ENCODE measurements at regions not wholly inside any gene's neighbourhood (a gene's known extent, or its start where the extent isn't known, plus 50 kb on each side); places are given as distances from the start of the nearest gene placed in this dataset.

DNA sequence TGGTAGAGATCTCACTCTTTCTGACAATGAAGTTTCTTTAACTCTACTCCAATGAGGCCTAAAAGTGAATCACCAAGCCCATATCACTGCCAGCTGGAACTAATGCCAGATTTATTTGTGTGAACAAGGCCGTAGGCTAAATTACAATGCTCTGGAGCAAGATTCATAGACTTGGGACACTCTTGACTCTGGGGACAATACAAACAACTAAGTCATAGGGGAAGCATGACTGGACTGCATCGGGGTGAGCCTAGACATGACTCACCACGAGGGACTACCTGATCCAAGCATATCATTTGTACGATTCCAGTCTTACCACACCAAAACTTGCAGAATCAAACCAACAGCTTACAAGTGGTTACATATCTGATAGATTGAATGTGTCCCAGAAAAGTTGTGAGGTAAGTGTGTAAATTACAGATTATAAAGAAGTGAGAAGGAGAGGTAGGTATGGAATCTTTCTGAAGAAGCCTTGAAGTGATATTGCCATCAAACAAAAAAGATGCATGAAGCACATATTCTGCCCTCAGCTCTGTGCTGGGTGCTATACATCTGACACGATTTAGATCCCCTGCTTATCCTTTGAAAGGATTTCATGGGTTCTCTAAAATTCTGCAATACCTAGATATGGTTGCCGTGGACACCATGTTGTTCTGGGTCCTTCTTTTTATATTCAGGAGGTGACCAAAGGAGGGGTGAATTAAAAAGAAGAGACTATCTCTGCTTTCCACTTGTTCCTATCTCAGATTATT, 199.3 kb upstream of the PDE4D start:
- no peak overlapping the region for H3K4me3 ChIP-seq (replicated peaks in 1 of 3; ENCODE audit: insufficient read depth in 1 of 3, low read depth in 1 of 3, low read length in 3 of 3)
- TF ChIP-seq JUN (IDR thresholded peaks at IDR 0.05; ENCODE audit: borderline replicate concordance, insufficient read depth, insufficient read length, low read depth) (peak; percentile 9), MYC (IDR thresholded peaks at IDR 0.05; ENCODE audit: low read depth, low read length) (no peak)
- intact Hi-C loops (cut with micrococcal nuclease), result no loop called here
- dilution Hi-C loops (cut with MboI; ENCODE audit: extremely low pct_ligation_motif_present, low sequenced_read_pairs), result no loop called here
- H4K20me1 ChIP-seq (replicated peaks; ENCODE audit: control insufficient read depth, extremely low read depth, insufficient read depth, low read length), result no peaks in the 10 kb centered on the region
- no peaks in the 10 kb centered on the region for H3K36me3 ChIP-seq (ENCODE audit: control insufficient read depth in 2 of 2, extremely low read depth in 1 of 2, insufficient read depth in 2 of 2, low read length in 2 of 2)
- POLR2A ChIA-PET, result no interaction called here
- FAIRE-seq (no peak), DNase-seq (ENCODE audit: low read depth, low spot score) (no peak)
- no peaks in the 10 kb centered on the region for H3K27me3 ChIP-seq (ENCODE audit: control insufficient read depth in 2 of 2, insufficient read depth in 2 of 2, low read length in 2 of 2)
- H2AFZ ChIP-seq (ENCODE audit: low read depth, low read length), result no peak overlapping the region
- no peaks in the 10 kb centered on the region for H3K79me2 ChIP-seq (ENCODE audit: control insufficient read depth, insufficient read depth, low read length)
- H3K27ac ChIP-seq (ENCODE audit: insufficient read depth, low read depth, low read length), result no peak overlapping the region
- no TSS peak for BruUV-seq (replicated peaks)
- CTCF ChIA-PET, result no interaction called here
- no peaks in the 10 kb centered on the region for H3K4me1 ChIP-seq (ENCODE audit: control insufficient read depth, extremely low read depth, insufficient read depth, low read length)
- no peak overlapping the region for H3K4me2 ChIP-seq (ENCODE audit: insufficient read depth, low read length)
- H3K9me1 ChIP-seq (replicated peaks; ENCODE audit: control insufficient read depth, extremely low read depth, insufficient read depth, low read length), result no peaks in the 10 kb centered on the region
- H3K9ac ChIP-seq (replicated peaks; ENCODE audit: extremely low read depth, insufficient read depth, low read length), result no peak overlapping the region
- no peaks in the 10 kb centered on the region for H3K9me3 ChIP-seq (replicated peaks; ENCODE audit: control insufficient read depth, insufficient read depth, low read length)

DNA sequence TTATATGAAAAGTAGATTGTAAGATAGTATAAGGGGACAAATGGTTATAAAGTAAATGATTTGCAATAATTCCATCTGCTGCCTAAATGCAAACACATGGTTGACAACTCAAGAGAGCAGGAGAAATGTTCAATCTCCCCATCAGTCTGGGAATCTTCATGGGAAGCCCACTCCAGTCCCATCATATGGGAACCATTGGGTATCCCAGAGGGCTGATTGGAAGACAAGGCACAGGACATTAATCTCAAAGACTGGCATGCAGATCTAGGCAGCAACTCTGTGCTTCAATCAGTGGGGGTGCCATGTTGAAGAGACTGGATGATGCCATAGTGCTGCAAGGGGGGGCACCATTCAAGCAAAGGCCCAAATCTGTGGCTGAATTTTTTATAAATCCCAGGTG, 193.1 kb upstream of the PDE4D start:
- dilution Hi-C loops (cut with MboI; ENCODE audit: extremely low pct_ligation_motif_present, low sequenced_read_pairs) (no loop called here), intact Hi-C loops (cut with micrococcal nuclease) (no loop called here)
- Histone ChIP-seq H3K4me1 (ENCODE audit: control insufficient read depth, extremely low read depth, insufficient read depth, low read length) (no peaks in the 10 kb centered on the region), H4K20me1 (replicated peaks; ENCODE audit: control insufficient read depth, extremely low read depth, insufficient read depth, low read length) (no peaks in the 10 kb centered on the region), H3K9me1 (replicated peaks; ENCODE audit: control insufficient read depth, extremely low read depth, insufficient read depth, low read length) (no peaks in the 10 kb centered on the region), H2AFZ (ENCODE audit: low read depth, low read length) (no peak overlapping the region), H3K9ac (replicated peaks; ENCODE audit: extremely low read depth, insufficient read depth, low read length) (no peak overlapping the region), H3K79me2 (ENCODE audit: control insufficient read depth, insufficient read depth, low read length) (no peaks in the 10 kb centered on the region), H3K4me2 (ENCODE audit: insufficient read depth, low read length) (no peak overlapping the region), H3K27me3 (ENCODE audit: control insufficient read depth in 2 of 2, insufficient read depth in 2 of 2, low read length in 2 of 2) (no peaks in the 10 kb centered on the region), H3K4me3 (replicated peaks in 1 of 3; ENCODE audit: insufficient read depth in 1 of 3, low read depth in 1 of 3, low read length in 3 of 3) (no peak overlapping the region), H3K27ac (ENCODE audit: insufficient read depth, low read depth, low read length) (no peak overlapping the region), H3K36me3 (ENCODE audit: control insufficient read depth in 2 of 2, extremely low read depth in 1 of 2, insufficient read depth in 2 of 2, low read length in 2 of 2) (no peaks in the 10 kb centered on the region), H3K9me3 (replicated peaks; ENCODE audit: control insufficient read depth, insufficient read depth, low read length) (no peaks in the 10 kb centered on the region)
- no peak for TF ChIP-seq GATA2 (IDR thresholded peaks at IDR 0.05; ENCODE audit: insufficient read depth, insufficient read length, low read depth, low read length)
- TF ChIP-seq POLR2A (IDR thresholded peaks at IDR 0.05; ENCODE audit: low read depth, low read length), result no peak
- no peak for TF ChIP-seq JUN (IDR thresholded peaks at IDR 0.05; ENCODE audit: borderline replicate concordance, insufficient read depth, insufficient read length, low read depth)
- no peak for TF ChIP-seq POLR2AphosphoS5 (IDR thresholded peaks at IDR 0.05; ENCODE audit: insufficient read depth, low read depth, low read length)
- no peak for TF ChIP-seq EZH2 (IDR thresholded peaks at IDR 0.05; ENCODE audit: borderline replicate concordance, low read depth, low read length, severe bottlenecking)
- TF ChIP-seq CTCF (IDR thresholded peaks at IDR 0.05; ENCODE audit: extremely low read depth in 1 of 2, insufficient read depth in 1 of 2, low read depth in 1 of 2, low read length in 2 of 2), result no peak
- TF ChIP-seq FOS (IDR thresholded peaks at IDR 0.05; ENCODE audit: borderline replicate concordance, insufficient read depth, low read length), result no peak
- TF ChIP-seq MYC (IDR thresholded peaks at IDR 0.05; ENCODE audit: low read depth, low read length), result no peak
- TF ChIP-seq MAX (IDR thresholded peaks at IDR 0.05; ENCODE audit: insufficient read depth, insufficient read length), result no peak
- ChIA-PET CTCF (no interaction called here), POLR2A (no interaction called here)
- no TSS peak for BruUV-seq (replicated peaks)
- FAIRE-seq (no peak), DNase-seq (ENCODE audit: low read depth, low spot score) (no peak)

Data from endothelial cell of umbilical vein (primary cell).